ENCODE measurements at regions not wholly inside any gene's neighbourhood (a gene's known extent, or its start where the extent isn't known, plus 50 kb on each side); places are given as distances from the start of the nearest gene placed in this dataset.

DNA sequence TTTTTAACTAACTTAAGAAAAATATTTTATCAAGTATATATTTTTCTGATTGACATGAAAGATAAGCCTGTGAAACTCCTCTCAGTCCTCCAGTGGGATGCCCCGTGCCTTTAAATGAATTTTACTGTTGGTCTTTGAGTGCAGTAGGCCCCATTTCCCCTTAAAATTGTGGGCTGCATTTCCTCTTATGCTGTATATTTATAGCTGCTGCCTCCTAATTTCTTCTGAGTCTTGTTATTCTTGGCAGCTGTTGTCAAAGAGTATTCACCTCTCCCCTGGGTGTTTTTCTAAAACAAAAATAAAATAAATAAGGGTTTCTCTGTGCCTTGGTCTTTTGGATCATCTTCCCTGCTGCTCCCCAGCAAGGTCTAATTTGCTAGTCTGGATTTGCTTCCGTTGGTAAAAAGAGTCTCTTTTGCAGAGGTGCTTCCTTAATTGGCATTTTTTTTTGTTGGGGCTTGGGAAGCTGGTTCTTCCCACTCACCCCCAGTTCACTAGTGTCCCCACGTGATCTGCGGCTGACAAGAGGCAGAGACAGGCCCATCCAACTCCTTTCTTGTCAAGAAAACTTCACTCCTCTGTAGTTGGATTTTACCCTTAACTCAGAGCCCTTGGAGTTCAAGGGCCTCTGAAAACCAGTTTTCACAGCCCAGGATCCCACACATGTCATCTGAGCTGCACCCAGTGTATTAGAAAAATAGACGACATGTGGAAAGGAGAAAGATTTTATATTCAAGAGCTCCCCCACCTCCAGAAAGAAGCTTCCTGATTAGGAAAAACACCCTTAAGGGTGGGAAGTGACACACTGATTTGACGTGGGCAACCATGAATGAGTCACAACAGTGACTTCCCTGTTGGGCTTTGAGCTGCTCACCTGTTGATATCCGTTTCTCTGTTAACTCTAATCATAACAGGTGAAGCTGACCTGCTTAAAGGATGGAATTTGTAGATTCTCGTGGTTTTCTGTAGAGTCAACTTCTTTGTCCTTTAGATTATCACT is 431.5 kb downstream of the DCDC2C start:
- POLR2A ChIA-PET = no interaction called here
- H3K9me3 Mint-ChIP-seq = peaks cover 11 to 33% (median 21%) of the 10 kb centered on the region in 9 donors
- peaks cover 0 to 18% (median 0%) of the 10 kb centered on the region in 3 donors for H3K36me3 Mint-ChIP-seq

GRCh38 chr2:4135765-4136164 is 432.4 kb downstream of the DCDC2C start:
- DNase-seq = no peak
- H3K9me3 Mint-ChIP-seq = peaks cover 3 to 30% (median 19%) of the 10 kb centered on the region in 9 donors
- peaks cover 0 to 4% (median 0%) of the 10 kb centered on the region in 4 donors for H3K4me1 Mint-ChIP-seq
- H3K4me3 Mint-ChIP-seq = no peak overlapping the region
- peaks cover 0 to 16% (median 0%) of the 10 kb centered on the region in 3 donors for H3K36me3 Mint-ChIP-seq
- no peak overlapping the region for H3K27ac Mint-ChIP-seq
- H3K27me3 Mint-ChIP-seq = peaks cover 0 to 2% (median 0%) of the 10 kb centered on the region in 5 donors
- no peak for ATAC-seq
- POLR2A ChIA-PET = no interaction called here

More for the DNA sequence above, 431.5 kb downstream of the DCDC2C start:
- H3K27ac Mint-ChIP-seq = no peak overlapping the region
- peaks cover 0 to 2% (median 0%) of the 10 kb centered on the region in 5 donors for H3K27me3 Mint-ChIP-seq
- ATAC-seq (no peak), DNase-seq (no peak)
- peaks cover 0 to 4% (median 0%) of the 10 kb centered on the region in 4 donors for H3K4me1 Mint-ChIP-seq
- H3K4me3 Mint-ChIP-seq = no peak overlapping the region

GRCh38 chr2:4139316-4139715 is 435.9 kb downstream of the DCDC2C start:
- Mint-ChIP-seq H3K27ac (no peak overlapping the region), H3K4me3 (no peak overlapping the region), H3K9me3 (peaks cover 0 to 13% (median 7%) of the 10 kb centered on the region in 9 donors), H3K36me3 (no peaks in the 10 kb centered on the region), H3K27me3 (peaks cover 0 to 5% (median 0%) of the 10 kb centered on the region in 5 donors), H3K4me1 (peaks cover 0 to 4% (median 0%) of the 10 kb centered on the region in 4 donors)
- POLR2A ChIA-PET = no interaction called here
- DNase-seq (no peak), ATAC-seq (no peak)

DNA sequence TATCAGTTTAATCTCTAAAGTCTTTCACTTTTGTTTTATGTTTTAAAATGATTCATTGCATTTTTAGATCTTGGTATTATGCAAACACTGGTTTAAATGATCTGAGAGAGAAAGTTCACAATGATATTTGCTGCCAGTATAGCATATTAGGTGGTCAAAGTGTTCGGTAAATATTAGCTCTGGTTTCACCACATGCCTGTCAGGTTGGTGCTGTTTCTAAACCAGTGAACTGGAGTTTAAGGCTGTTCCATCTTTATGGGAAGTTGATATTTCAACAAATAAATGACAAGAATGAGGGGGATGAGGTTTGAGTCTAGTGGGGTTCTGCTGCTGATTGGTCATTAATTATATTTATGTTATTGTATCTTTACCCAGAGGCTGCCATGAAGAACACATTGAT is 436.4 kb downstream of the DCDC2C start:
- ATAC-seq = no peak
- Mint-ChIP-seq H3K36me3 (no peaks in the 10 kb centered on the region), H3K27me3 (peaks cover 0 to 5% (median 0%) of the 10 kb centered on the region in 5 donors), H3K4me3 (no peak overlapping the region), H3K9me3 (peaks cover 0 to 16% (median 9%) of the 10 kb centered on the region in 9 donors), H3K27ac (no peak overlapping the region), H3K4me1 (peaks cover 0 to 2% (median 0%) of the 10 kb centered on the region in 4 donors)
- DNase-seq = no peak
- POLR2A ChIA-PET = no interaction called here

DNA sequence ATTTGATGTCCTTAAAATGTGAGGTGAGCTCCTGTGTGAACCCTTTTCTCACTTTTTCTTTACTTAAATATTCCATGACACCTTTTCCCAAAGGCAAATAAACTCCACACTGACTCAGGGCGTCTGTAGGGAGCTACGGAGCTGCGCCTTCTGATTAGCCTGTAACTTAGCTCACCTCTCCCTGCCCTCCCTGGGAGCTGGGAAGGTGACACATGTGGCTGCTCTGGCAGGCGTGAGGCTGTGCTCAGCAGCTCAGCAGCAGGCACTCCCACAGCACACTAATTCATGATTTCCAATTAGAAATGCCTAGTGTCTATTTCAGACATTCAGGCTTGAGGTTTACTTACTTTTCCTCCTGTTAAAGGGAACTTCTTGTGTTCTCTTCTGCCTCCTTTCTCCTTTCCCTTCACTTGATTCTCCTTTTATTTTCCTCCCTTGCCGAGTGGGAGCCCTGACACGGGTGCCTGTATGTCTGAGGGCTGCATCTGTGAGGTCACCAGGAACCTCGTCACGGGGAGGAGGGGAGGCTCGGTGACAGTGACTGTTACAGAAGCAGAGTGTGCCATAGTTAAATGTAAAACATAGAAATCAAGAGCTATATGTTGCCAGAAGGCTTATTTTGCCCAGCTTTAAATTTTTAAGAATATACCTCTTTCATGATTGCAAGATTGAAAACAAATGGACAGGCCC is 437.1 kb downstream of the DCDC2C start:
- no peak overlapping the region for H3K4me3 Mint-ChIP-seq
- H3K36me3 Mint-ChIP-seq = no peaks in the 10 kb centered on the region
- H3K27me3 Mint-ChIP-seq = peaks cover 0 to 5% (median 0%) of the 10 kb centered on the region in 5 donors
- POLR2A ChIA-PET = no interaction called here
- no peak overlapping the region for H3K27ac Mint-ChIP-seq
- peaks cover 0 to 20% (median 8%) of the 10 kb centered on the region in 9 donors for H3K9me3 Mint-ChIP-seq
- H3K4me1 Mint-ChIP-seq = no peaks in the 10 kb centered on the region
- ATAC-seq = no peak
- DNase-seq = no peak

DNA sequence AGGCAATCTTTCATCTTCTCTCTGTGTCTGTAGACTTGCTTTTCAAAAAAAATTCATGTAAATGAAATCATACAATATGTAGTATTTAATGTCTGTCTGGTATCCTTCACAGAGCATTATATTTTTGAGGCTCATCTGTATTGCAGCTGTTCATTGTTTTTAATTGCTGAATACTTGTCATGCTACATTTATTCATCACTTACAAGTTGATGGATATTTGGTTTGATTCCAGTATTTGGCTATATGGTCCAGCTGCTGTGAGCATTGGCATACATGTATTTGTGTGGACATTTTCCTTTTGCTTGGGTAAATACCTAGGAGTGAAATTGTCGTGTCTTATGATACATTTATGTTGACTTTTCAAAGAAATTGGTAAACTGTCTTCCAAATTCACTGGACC is 441.4 kb downstream of the DCDC2C start:
- H3K9me3 Mint-ChIP-seq = peaks cover 0 to 34% (median 9%) of the 10 kb centered on the region in 9 donors
- POLR2A ChIA-PET = no interaction called here

GRCh38 chr2:4151521-4151920 is 448.1 kb downstream of the DCDC2C start:
- no peaks in the 10 kb centered on the region for H3K4me1 Mint-ChIP-seq
- POLR2A ChIA-PET = no interaction called here

More for the DNA sequence above, 441.4 kb downstream of the DCDC2C start:
- ATAC-seq = no peak
- DNase-seq = no peak
- H3K4me1 Mint-ChIP-seq = no peaks in the 10 kb centered on the region
- peaks cover 0 to under 1% (median 0%) of the 10 kb centered on the region in 3 donors for H3K36me3 Mint-ChIP-seq
- no peak overlapping the region for H3K4me3 Mint-ChIP-seq
- no peak overlapping the region for H3K27ac Mint-ChIP-seq
- peaks cover 0 to 5% (median 0%) of the 10 kb centered on the region in 5 donors for H3K27me3 Mint-ChIP-seq

GRCh38 chr2:4152051-4152450 is 448.7 kb downstream of the DCDC2C start:
- no peak for ATAC-seq
- H3K36me3 Mint-ChIP-seq = peaks cover 0 to 1% (median 0%) of the 10 kb centered on the region in 3 donors
- no peak for DNase-seq
- POLR2A ChIA-PET = no interaction called here
- H3K9me3 Mint-ChIP-seq = peaks cover 2 to 26% (median 8%) of the 10 kb centered on the region in 9 donors
- peaks cover 0 to 3% (median 1%) of the 10 kb centered on the region in 5 donors for H3K27me3 Mint-ChIP-seq
- no peak overlapping the region for H3K27ac Mint-ChIP-seq
- H3K4me1 Mint-ChIP-seq = no peaks in the 10 kb centered on the region
- no peak overlapping the region for H3K4me3 Mint-ChIP-seq

More at GRCh38 chr2:4151521-4151920, 448.1 kb downstream of the DCDC2C start:
- Mint-ChIP-seq H3K27me3 (peaks cover 0 to 3% (median 1%) of the 10 kb centered on the region in 5 donors), H3K4me3 (no peak overlapping the region), H3K9me3 (peaks cover 2 to 26% (median 8%) of the 10 kb centered on the region in 9 donors), H3K27ac (no peak overlapping the region), H3K36me3 (peaks cover 0 to 1% (median 0%) of the 10 kb centered on the region in 3 donors)
- DNase-seq (no peak), ATAC-seq (no peak)

- H3K4me3 Mint-ChIP-seq = no peak overlapping the region
- DNase-seq = no peak
- POLR2A ChIA-PET = no interaction called here
- H3K27ac Mint-ChIP-seq = no peak overlapping the region
- no peaks in the 10 kb centered on the region for H3K27me3 Mint-ChIP-seq
- peaks cover 17 to 58% (median 28%) of the 10 kb centered on the region in 9 donors for H3K9me3 Mint-ChIP-seq
- H3K36me3 Mint-ChIP-seq = peaks cover 0 to 8% (median 0%) of the 10 kb centered on the region in 3 donors
- no peak for ATAC-seq
- no peaks in the 10 kb centered on the region for H3K4me1 Mint-ChIP-seq
Observed at GRCh38 chr2:4168834-4169233, 465.5 kb downstream of the DCDC2C start.

DNA sequence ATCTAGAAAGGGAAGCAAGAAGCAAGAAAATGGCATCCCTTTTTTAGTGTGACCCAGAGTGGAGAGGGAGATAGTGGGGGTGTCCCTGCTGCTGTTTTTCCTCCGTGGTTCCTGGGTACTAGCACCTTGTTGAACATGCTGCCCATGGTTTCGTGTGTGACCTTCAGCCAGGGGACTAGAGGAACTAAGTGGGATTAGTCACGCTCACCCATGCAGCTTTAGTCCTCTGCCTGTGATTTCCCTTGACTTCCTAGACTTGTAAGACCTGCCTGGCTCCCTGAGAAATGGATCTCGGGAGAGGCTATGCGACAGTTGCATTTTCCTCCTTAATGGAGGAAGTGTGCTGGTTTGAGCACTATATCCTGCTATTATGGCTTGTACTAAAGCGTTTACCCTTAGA is 471.4 kb downstream of the DCDC2C start:
- Mint-ChIP-seq H3K4me1 (no peaks in the 10 kb centered on the region), H3K9me3 (peaks cover 9 to 57% (median 44%) of the 10 kb centered on the region in 9 donors), H3K4me3 (no peak overlapping the region), H3K36me3 (peaks cover 0 to 14% (median 0%) of the 10 kb centered on the region in 3 donors), H3K27me3 (no peaks in the 10 kb centered on the region), H3K27ac (no peak overlapping the region)
- POLR2A ChIA-PET = no interaction called here
- ATAC-seq (no peak), DNase-seq (no peak)

DNA sequence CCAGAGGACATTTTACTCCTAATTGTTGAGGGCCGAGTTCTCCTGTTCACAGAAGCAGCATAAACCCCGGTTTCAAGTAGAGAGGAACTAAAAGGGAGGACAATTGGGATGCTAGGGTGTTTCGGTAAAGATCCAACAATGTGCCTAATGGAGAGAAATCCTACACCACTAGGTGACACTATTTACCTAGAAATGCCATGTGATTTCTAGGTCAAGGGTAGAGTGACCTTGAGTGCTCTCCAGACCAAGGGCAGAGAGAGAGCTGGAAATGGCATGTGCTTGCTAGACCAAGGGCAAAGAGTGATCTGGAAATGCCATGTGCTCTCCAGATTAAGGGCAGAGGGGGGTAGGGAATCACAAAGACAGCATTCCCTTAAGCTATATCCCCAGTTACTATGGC is 472.0 kb downstream of the DCDC2C start:
- ATAC-seq = no peak
- DNase-seq = no peak
- H3K4me3 Mint-ChIP-seq = no peak overlapping the region
- peaks cover 9 to 57% (median 47%) of the 10 kb centered on the region in 9 donors for H3K9me3 Mint-ChIP-seq
- H3K27me3 Mint-ChIP-seq = no peaks in the 10 kb centered on the region
- H3K36me3 Mint-ChIP-seq = peaks cover 0 to 18% (median 0%) of the 10 kb centered on the region in 3 donors
- POLR2A ChIA-PET = no interaction called here
- no peaks in the 10 kb centered on the region for H3K4me1 Mint-ChIP-seq
- no peak overlapping the region for H3K27ac Mint-ChIP-seq

GRCh38 chr2:4180631-4181030 is 477.3 kb downstream of the DCDC2C start:
- peaks cover 5 to 35% (median 28%) of the 10 kb centered on the region in 9 donors for H3K9me3 Mint-ChIP-seq
- POLR2A ChIA-PET = no interaction called here
- no peaks in the 10 kb centered on the region for H3K27me3 Mint-ChIP-seq
- DNase-seq = no peak
- H3K4me3 Mint-ChIP-seq = no peak overlapping the region
- ATAC-seq = no peak
- peaks cover 0 to 14% (median 0%) of the 10 kb centered on the region in 3 donors for H3K36me3 Mint-ChIP-seq
- H3K27ac Mint-ChIP-seq = no peak overlapping the region
- no peaks in the 10 kb centered on the region for H3K4me1 Mint-ChIP-seq

DNA sequence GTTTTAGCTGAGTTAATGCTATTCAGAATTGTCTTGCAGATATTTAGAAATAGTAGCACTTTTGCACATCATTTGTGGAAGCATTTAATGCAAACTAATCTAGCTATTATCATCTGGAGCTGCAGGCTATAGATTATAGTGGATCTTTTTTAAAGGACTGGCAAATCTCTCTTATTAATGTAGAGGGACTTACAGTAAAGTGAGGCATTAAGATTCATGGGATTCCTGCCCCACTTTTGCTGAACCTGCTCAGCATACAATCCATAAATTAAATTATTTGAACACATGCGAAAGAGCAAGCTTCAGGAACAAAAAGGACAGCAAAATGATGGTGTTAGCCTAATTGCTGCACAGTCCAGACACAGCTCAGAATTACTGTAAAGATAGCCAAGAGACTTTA is 477.7 kb downstream of the DCDC2C start:
- DNase-seq (no peak), ATAC-seq (no peak)
- H3K9me3 Mint-ChIP-seq = peaks cover 5 to 31% (median 24%) of the 10 kb centered on the region in 9 donors
- no peak overlapping the region for H3K4me3 Mint-ChIP-seq
- POLR2A ChIA-PET = no interaction called here
- no peaks in the 10 kb centered on the region for H3K27me3 Mint-ChIP-seq
- no peaks in the 10 kb centered on the region for H3K4me1 Mint-ChIP-seq
- H3K36me3 Mint-ChIP-seq = peaks cover 0 to 14% (median 0%) of the 10 kb centered on the region in 3 donors
- no peak overlapping the region for H3K27ac Mint-ChIP-seq
